Caco-2 (cell line): ENCODE measurements at regions not wholly inside any gene's neighbourhood (a gene's known extent, or its start where the extent isn't known, plus 50 kb on each side); places are given as distances from the start of the nearest gene placed in this dataset.

Experiments used
- BruUV-seq: library from RNA; stranded (reverse); fragments of 400-500 nt; replicated peaks from 2 replicates; lab custom pipeline; 2021; lab: Mats Ljungman, UMichigan
- CTCF ChIA-PET: fragments of 300-600 bp; sonication (Branson Sonifier 250); formaldehyde crosslinking; loops from one replicate; lab custom pipeline; 2022; ENCODE audit warnings: antibody characterized with exemption; lab: Charles Lee
- POLR2A ChIA-PET: fragments of 300-600 bp; sonication (Branson Sonifier 250); formaldehyde crosslinking; loops from one replicate; lab custom pipeline; 2022; ENCODE audit warnings: antibody characterized with exemption; lab: Charles Lee
- DNase-seq, 2 experiments: peaks; one replicate each; pipeline versions ENCODE4 v3.0.0 to v3.0.0-alpha.2; 2020 to 2022
- H3K27me3 ChIP-seq: replicated peaks from 2 replicates; pipeline ENCODE4 v1.6.0; 2011; ENCODE audit warnings: low read length; ENCODE audit not compliant: control insufficient read depth, insufficient read depth
- H3K36me3 ChIP-seq: 2 replicates; pipeline ENCODE4 v1.5.1; 2011; ENCODE audit warnings: low read length; ENCODE audit not compliant: control insufficient read depth, insufficient read depth
- H3K4me1 ChIP-seq: fragments of 250-450 bp; sonication (Bioruptor Pico); 2 replicates; pipeline ENCODE4 v1.5.1; 2020; ENCODE audit warnings: mild to moderate bottlenecking
- H3K4me3 ChIP-seq: 2 replicates; pipeline ENCODE4 v1.5.1; 2011; ENCODE audit warnings: low read depth, mild to moderate bottlenecking, control low read depth, low read length
- H3K9me3 ChIP-seq: fragments of 250-450 bp; sonication (Bioruptor Pico); 2 replicates; pipeline ENCODE4 v1.5.1; 2020; ENCODE audit warnings: mild to moderate bottlenecking, moderate library complexity
- H3K27ac Mint-ChIP-seq: one replicate; pipeline ENCODE4 v1.8.0; 2022; ENCODE audit warnings: mixed read lengths; ENCODE audit not compliant: unreplicated experiment
- H3K27me3 Mint-ChIP-seq: one replicate; pipeline ENCODE4 v1.8.0; 2022; ENCODE audit warnings: mixed read lengths; ENCODE audit not compliant: insufficient read depth, unreplicated experiment
- H3K36me3 Mint-ChIP-seq: one replicate; pipeline ENCODE4 v1.8.0; 2022; ENCODE audit warnings: mild to moderate bottlenecking, mixed read lengths; ENCODE audit not compliant: insufficient read depth, unreplicated experiment
- H3K4me1 Mint-ChIP-seq: one replicate; pipeline ENCODE4 v1.8.0; 2022; ENCODE audit warnings: low read depth, mixed read lengths; ENCODE audit not compliant: unreplicated experiment
- H3K4me3 Mint-ChIP-seq: one replicate; pipeline ENCODE4 v1.8.0; 2022; ENCODE audit warnings: mild to moderate bottlenecking, moderate library complexity, mixed read lengths; ENCODE audit not compliant: unreplicated experiment
- H3K9me3 Mint-ChIP-seq: one replicate; pipeline ENCODE4 v1.8.0; 2022; ENCODE audit warnings: mixed read lengths; ENCODE audit not compliant: unreplicated experiment
- CTCF ChIP-seq, 2 experiments: fragments of 200-600 bp in 1 of 2; IDR thresholded peaks; 1 replicate in 1 of 2; 2 replicates in 1 of 2; pipeline versions ENCODE4 v1.5.1 to v1.8.0; 2011 to 2022; ENCODE audit warnings: antibody characterized with exemption in 1 of 2, control low read depth in 1 of 2, inconsistent platforms in 1 of 2, low read depth in 1 of 2, low read length in 1 of 2, mild to moderate bottlenecking in 1 of 2, moderate library complexity in 1 of 2; ENCODE audit not compliant: insufficient read depth in 1 of 2, severe bottlenecking in 1 of 2, unreplicated experiment in 1 of 2
- intact Hi-C: fragments of 100-400 bp; cut with micrococcal nuclease; formaldehyde crosslinking; loops from one replicate; pipeline ENCODE4 v1.10.0; 2022; ENCODE audit not compliant: unreplicated experiment

- H3K27ac Mint-ChIP-seq = no peak overlapping the region
- no peak overlapping the region for H3K4me3 Mint-ChIP-seq
- Histone ChIP-seq H3K4me3 (no peak overlapping the region), H3K4me1 (no peaks in the 10 kb centered on the region), H3K36me3 (no peaks in the 10 kb centered on the region), H3K27me3 (no peaks in the 10 kb centered on the region), H3K9me3 (no peaks in the 10 kb centered on the region; the same call in 1 of the 2 replicates)
- no peak for TF ChIP-seq CTCF (IDR thresholded peaks at IDR 0.05; ENCODE audit: insufficient read depth in 1 of 2, low read depth in 1 of 2, low read length in 1 of 2, severe bottlenecking in 1 of 2, unreplicated experiment in 1 of 2)
- ChIA-PET POLR2A (no interaction called here), CTCF (no interaction called here)
- no peaks in the 10 kb centered on the region for H3K4me1 Mint-ChIP-seq
- H3K36me3 Mint-ChIP-seq = no peaks in the 10 kb centered on the region
- no peak for DNase-seq
- no peaks in the 10 kb centered on the region for H3K9me3 Mint-ChIP-seq
- H3K27me3 Mint-ChIP-seq = no peaks in the 10 kb centered on the region
- intact Hi-C loops = no loop called here
- no TSS peak for BruUV-seq
Measured at GRCh38 chr13:87736849-87737385, 65.7 kb downstream of the SLITRK5 start.

- no peak overlapping the region for H3K4me3 ChIP-seq
- H3K4me1 ChIP-seq = no peaks in the 10 kb centered on the region
- no peak overlapping the region for H3K4me3 Mint-ChIP-seq
- ChIA-PET POLR2A (no interaction called here), CTCF (no interaction called here)
- H3K9me3 Mint-ChIP-seq = no peaks in the 10 kb centered on the region
- TF ChIP-seq CTCF (IDR thresholded peaks at IDR 0.05; ENCODE audit: insufficient read depth in 1 of 2, low read depth in 1 of 2, low read length in 1 of 2, severe bottlenecking in 1 of 2, unreplicated experiment in 1 of 2) = no peak
- no peaks in the 10 kb centered on the region for H3K9me3 ChIP-seq
- peaks cover 6% of the 10 kb centered on the region for H3K27me3 Mint-ChIP-seq
- no TSS peak for BruUV-seq
- DNase-seq = no peak
- no peaks in the 10 kb centered on the region for H3K4me1 Mint-ChIP-seq
- H3K27me3 ChIP-seq = no peaks in the 10 kb centered on the region
- intact Hi-C loops = no loop called here
- no peaks in the 10 kb centered on the region for H3K36me3 Mint-ChIP-seq
- H3K36me3 ChIP-seq = no peaks in the 10 kb centered on the region
- no peak overlapping the region for H3K27ac Mint-ChIP-seq
Measured at GRCh38 chr13:87754097-87754496, 82.9 kb downstream of the SLITRK5 start.

- no peaks in the 10 kb centered on the region for H3K27me3 ChIP-seq
- no peaks in the 10 kb centered on the region for H3K9me3 ChIP-seq
- Mint-ChIP-seq H3K4me3 (no peak overlapping the region), H3K27ac (no peak overlapping the region), H3K27me3 (peaks cover 3% of the 10 kb centered on the region), H3K4me1 (no peaks in the 10 kb centered on the region), H3K36me3 (no peaks in the 10 kb centered on the region), H3K9me3 (no peaks in the 10 kb centered on the region)
- H3K4me1 ChIP-seq = no peaks in the 10 kb centered on the region
- intact Hi-C loops = no loop called here
- POLR2A ChIA-PET = no interaction called here
- no peak overlapping the region for H3K4me3 ChIP-seq
- DNase-seq = no peak
- no peak for TF ChIP-seq CTCF (IDR thresholded peaks at IDR 0.05; ENCODE audit: insufficient read depth in 1 of 2, low read depth in 1 of 2, low read length in 1 of 2, severe bottlenecking in 1 of 2, unreplicated experiment in 1 of 2)
- CTCF ChIA-PET = no interaction called here
- no TSS peak for BruUV-seq
- no peaks in the 10 kb centered on the region for H3K36me3 ChIP-seq
Measured at GRCh38 chr13:87769445-87769844, 98.3 kb downstream of the SLITRK5 start.
